Transverse colon (tissue), 4 donors: ENCODE measurements at regions not wholly inside any gene's neighbourhood (a gene's known extent, or its start where the extent isn't known, plus 50 kb on each side); places are given as distances from the start of the nearest gene placed in this dataset.
A peak's percentile ranks its signal among the peaks of the same experiment; 100 is the strongest.

Experiments used
- DNase-seq: peaks from one replicate; pipeline ENCODE4 v3.0.0-alpha.2; 2019
- H3K27ac ChIP-seq, 4 donors: fragments of 200-600 bp; sonication (generic); 2 replicates each; pipeline ENCODE4 v1.5.1; 2016 to 2018; ENCODE audit warnings: inconsistent platforms in 4 of 4
- H3K27me3 ChIP-seq: fragments of 200-600 bp; sonication (generic); 2 replicates; pipeline ENCODE4 v1.5.1; 2017; ENCODE audit warnings: inconsistent platforms
- H3K36me3 ChIP-seq, 4 donors: fragments of 200-600 bp; sonication (generic); 2 replicates each; pipeline ENCODE4 v1.5.1; 2017 to 2019; ENCODE audit warnings: inconsistent platforms in 4 of 4
- H3K4me1 ChIP-seq, 4 donors: fragments of 200-600 bp; sonication (generic); 2 replicates each; pipeline ENCODE4 v1.5.1; 2017 to 2020; ENCODE audit warnings: inconsistent platforms in 4 of 4
- H3K4me3 ChIP-seq, 4 donors: fragments of 200-600 bp; sonication (generic); 1 replicate in 1 of 4; 2 replicates in 3 of 4; pipeline versions ENCODE4 v1.5.1 to v1.6.1; 2017 to 2019; ENCODE audit warnings: inconsistent platforms in 4 of 4
- H3K9me3 ChIP-seq, 2 donors: fragments of 200-600 bp; sonication (generic); 2 replicates each; pipeline ENCODE4 v1.5.1; 2017 to 2019; ENCODE audit warnings: inconsistent platforms in 2 of 2
- CTCF ChIP-seq, 5 experiments: fragments of 200-600 bp in 3 of 5; fragments of 450-650 bp in 2 of 5; sonication (generic) in 3 of 5; IDR thresholded peaks; 1 replicate in 2 of 5; 2 replicates in 3 of 5; pipeline ENCODE4 v1.5.1; 2016 to 2017; ENCODE audit warnings: antibody characterized with exemption in 5 of 5, inconsistent platforms in 3 of 5, mild to moderate bottlenecking in 2 of 5, moderate library complexity in 1 of 5
- EP300 ChIP-seq: sonication (generic); formaldehyde crosslinking; IDR thresholded peaks from one replicate; pipeline ENCODE4 v1.6.1; 2017; ENCODE audit warnings: antibody characterized with exemption, low read depth
- POLR2A ChIP-seq: fragments of 450-650 bp; IDR thresholded peaks from one replicate; pipeline ENCODE4 v1.6.1; 2016; ENCODE audit warnings: antibody characterized with exemption, mild to moderate bottlenecking, moderate library complexity
- POLR2AphosphoS5 ChIP-seq, 3 donors: sonication (generic); formaldehyde crosslinking; IDR thresholded peaks; one replicate each; pipeline ENCODE4 v1.6.1; 2016; ENCODE audit warnings: antibody characterized with exemption in 3 of 3
- WGBS, 2 donors: methylation state at CpG; one replicate each; pipeline ENCODE4 v1.1.5; 2018; ENCODE audit warnings: low coverage in 1 of 2; 5-methylcytosine and 5-hydroxymethylcytosine counted together
- in situ Hi-C, 4 donors: fragments of 200-750 bp; cut with MboI; loops; one replicate each; pipeline versions ENCODE4 v1.15.0 to v1.15.1; 2017; ENCODE audit warnings: low sequenced_read_pairs in 3 of 4, low pct_ligation_motif_present in 1 of 4, low pct_unique_long_range_greater_than_20kb in 1 of 4
- intact Hi-C: fragments of 100-400 bp; cut with DNase I; formaldehyde crosslinking; loops from one replicate; pipeline ENCODE4 v1.15.1; 2023; ENCODE audit warnings: low total_unique reads

GRCh38 chr13:73325723-73326558 is 267.1 kb downstream of the KLF5 start:
- Histone ChIP-seq H3K27me3 (no peaks in the 10 kb centered on the region), H3K4me3 (peak overlapping the region in 1 of 4 donors; percentile 18), H3K27ac (peak overlapping the region; percentile 70 to 82 (median 74)), H3K4me1 (peaks cover 0 to 24% (median 2%) of the 10 kb centered on the region in 4 donors), H3K9me3 (no peaks in the 10 kb centered on the region), H3K36me3 (no peaks in the 10 kb centered on the region)
- in situ Hi-C loops, result no loop called here
- intact Hi-C loops, result no loop called here
- DNase-seq, result peak; percentile 42
- TF ChIP-seq POLR2A, result no peak
- TF ChIP-seq POLR2AphosphoS5 (IDR thresholded peaks at IDR 0.05), result peak in 2 of 3 donors; percentile 43 to 52
- WGBS, 2 donors, result 37 to 42% methylated on average over 5 to 7 of the region's 7 CpGs

- TF ChIP-seq EP300, result no peak
- no peak for TF ChIP-seq CTCF (IDR thresholded peaks at IDR 0.05)
- TF ChIP-seq POLR2A, result no peak
- no peak for TF ChIP-seq POLR2AphosphoS5 (IDR thresholded peaks at IDR 0.05)
- DNase-seq, result no peak
- Histone ChIP-seq H3K36me3 (no peaks in the 10 kb centered on the region), H3K9me3 (no peaks in the 10 kb centered on the region), H3K27me3 (no peaks in the 10 kb centered on the region), H3K4me3 (no peak overlapping the region), H3K4me1 (peaks cover 0 to 24% (median 2%) of the 10 kb centered on the region in 4 donors), H3K27ac (peak overlapping the region; percentile 70 to 82 (median 74))
- in situ Hi-C loops, result no loop called here
- intact Hi-C loops, result no loop called here
- WGBS, 2 donors, result 26% methylated on average over 10 of the region's 10 CpGs
Measured at GRCh38 chr13:73324842-73325722, 266.3 kb downstream of the KLF5 start.

GRCh38 chr13:73323615-73324014 is 264.8 kb downstream of the KLF5 start:
- no peak for TF ChIP-seq EP300
- no peak for TF ChIP-seq CTCF (IDR thresholded peaks at IDR 0.05)
- TF ChIP-seq POLR2AphosphoS5 (IDR thresholded peaks at IDR 0.05), result no peak
- no peak for TF ChIP-seq POLR2A
- no peak overlapping the region for H3K4me3 ChIP-seq
- intact Hi-C loops, result no loop called here
- H3K27ac ChIP-seq, result no peak overlapping the region
- no peaks in the 10 kb centered on the region for H3K27me3 ChIP-seq
- H3K9me3 ChIP-seq, result no peaks in the 10 kb centered on the region
- no peaks in the 10 kb centered on the region for H3K36me3 ChIP-seq
- WGBS, 2 donors, result 69 to 74% methylated on average over 1 of the region's 1 CpG
- DNase-seq, result no peak
- H3K4me1 ChIP-seq, result peaks cover 0 to 24% (median 2%) of the 10 kb centered on the region in 4 donors
- in situ Hi-C loops, result no loop called here

- Histone ChIP-seq H3K9me3 (no peaks in the 10 kb centered on the region), H3K27ac (no peak overlapping the region), H3K27me3 (no peaks in the 10 kb centered on the region), H3K4me1 (peaks cover 0 to 22% (median 5%) of the 10 kb centered on the region in 4 donors), H3K36me3 (no peaks in the 10 kb centered on the region), H3K4me3 (no peak overlapping the region)
- intact Hi-C loops, result no loop called here
- TF ChIP-seq EP300, result no peak
- TF ChIP-seq POLR2AphosphoS5 (IDR thresholded peaks at IDR 0.05), result no peak
- no peak for TF ChIP-seq POLR2A
- no peak for TF ChIP-seq CTCF (IDR thresholded peaks at IDR 0.05)
- in situ Hi-C loops, result no loop called here
- no peak for DNase-seq
- 79 to 81% methylated on average over 2 of the region's 2 CpGs for WGBS, 2 donors
Measured at GRCh38 chr13:73321043-73321442, 262.2 kb downstream of the KLF5 start.
